H54 (cell line): ENCODE measurements at regions not wholly inside any gene's neighbourhood (a gene's known extent, or its start where the extent isn't known, plus 50 kb on each side); places are given as distances from the start of the nearest gene placed in this dataset.

Experiments
- DNase-seq: peaks from one replicate; pipeline ENCODE4 v3.0.0; 2011; ENCODE audit warnings: low spot score, mixed read lengths; ENCODE audit not compliant: insufficient read length
- FAIRE-seq: peaks from 3 replicates; lab custom pipeline; 2011; peaks lifted over from hg19 to GRCh38; lab: Jason Lieb, UNC
- POLR2A ChIP-seq: IDR thresholded peaks from 2 replicates; pipeline ENCODE4 v1.6.1; 2011; ENCODE audit warnings: low read depth, mild to moderate bottlenecking, low read length

GRCh38 chr5:98624145-98624880 is 149.2 kb upstream of the RGMB start:
- DNase-seq = no peak
- FAIRE-seq = peak; percentile 20
- no peak for TF ChIP-seq POLR2A

GRCh38 chr5:98627121-98627520 is 146.3 kb upstream of the RGMB start:
- no peak for DNase-seq
- TF ChIP-seq POLR2A = no peak
- FAIRE-seq = no peak

DNA sequence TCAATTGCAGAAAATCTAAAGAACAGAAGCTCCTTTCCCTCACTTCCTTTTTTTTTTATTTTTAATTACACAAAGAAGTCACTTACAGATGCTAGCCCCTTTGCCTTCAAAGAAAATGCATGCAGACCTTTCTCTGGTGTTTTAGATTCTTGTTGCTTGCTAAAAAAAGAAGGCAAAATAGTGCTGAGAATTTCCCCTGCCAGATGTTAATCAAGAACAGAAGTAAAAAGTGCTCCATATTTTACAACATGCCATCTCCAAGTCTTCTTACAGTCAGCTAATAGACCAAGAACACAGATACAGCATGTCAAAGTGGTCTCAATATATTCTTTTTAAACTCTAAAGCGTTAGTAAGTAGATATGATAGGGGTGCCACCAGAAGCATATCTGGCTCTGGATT is 142.8 kb upstream of the RGMB start:
- DNase-seq = no peak
- FAIRE-seq = peak; percentile 27
- no peak for TF ChIP-seq POLR2A

GRCh38 chr5:98631311-98632054 is 142.0 kb upstream of the RGMB start:
- TF ChIP-seq POLR2A = no peak
- peak; percentile 95 for FAIRE-seq
- peak; percentile 7 for DNase-seq

- FAIRE-seq (peak; percentile 33), DNase-seq (no peak)
- TF ChIP-seq POLR2A = no peak
Measured at GRCh38 chr5:98635656-98636055, 137.8 kb upstream of the RGMB start.

- FAIRE-seq = peak; percentile 41
- TF ChIP-seq POLR2A = no peak
- no peak for DNase-seq
Measured at GRCh38 chr5:98637116-98637515, 136.3 kb upstream of the RGMB start.

- TF ChIP-seq POLR2A = no peak
- FAIRE-seq = no peak
Measured at GRCh38 chr5:98637557-98637956, 135.9 kb upstream of the RGMB start.

GRCh38 chr5:98638111-98638510 is 135.4 kb upstream of the RGMB start:
- DNase-seq = no peak
- no peak for FAIRE-seq
- TF ChIP-seq POLR2A = no peak

More at GRCh38 chr5:98637557-98637956, 135.9 kb upstream of the RGMB start:
- no peak for DNase-seq

GRCh38 chr5:98638701-98639100 is 134.8 kb upstream of the RGMB start:
- FAIRE-seq = peak; percentile 43
- DNase-seq = no peak
- no peak for TF ChIP-seq POLR2A

- no peak for TF ChIP-seq POLR2A
- DNase-seq = no peak
- no peak for FAIRE-seq
Measured at GRCh38 chr5:98639274-98639673, 134.2 kb upstream of the RGMB start.

- FAIRE-seq (no peak), DNase-seq (no peak)
- no peak for TF ChIP-seq POLR2A
Measured at GRCh38 chr5:98641671-98642070, 131.8 kb upstream of the RGMB start.

GRCh38 chr5:98643569-98643968 is 129.9 kb upstream of the RGMB start:
- FAIRE-seq = peak; percentile 52
- no peak for DNase-seq
- no peak for TF ChIP-seq POLR2A

- FAIRE-seq (peak; percentile 61), DNase-seq (no peak)
- no peak for TF ChIP-seq POLR2A
Measured at GRCh38 chr5:98651715-98652114, 121.7 kb upstream of the RGMB start.

DNA sequence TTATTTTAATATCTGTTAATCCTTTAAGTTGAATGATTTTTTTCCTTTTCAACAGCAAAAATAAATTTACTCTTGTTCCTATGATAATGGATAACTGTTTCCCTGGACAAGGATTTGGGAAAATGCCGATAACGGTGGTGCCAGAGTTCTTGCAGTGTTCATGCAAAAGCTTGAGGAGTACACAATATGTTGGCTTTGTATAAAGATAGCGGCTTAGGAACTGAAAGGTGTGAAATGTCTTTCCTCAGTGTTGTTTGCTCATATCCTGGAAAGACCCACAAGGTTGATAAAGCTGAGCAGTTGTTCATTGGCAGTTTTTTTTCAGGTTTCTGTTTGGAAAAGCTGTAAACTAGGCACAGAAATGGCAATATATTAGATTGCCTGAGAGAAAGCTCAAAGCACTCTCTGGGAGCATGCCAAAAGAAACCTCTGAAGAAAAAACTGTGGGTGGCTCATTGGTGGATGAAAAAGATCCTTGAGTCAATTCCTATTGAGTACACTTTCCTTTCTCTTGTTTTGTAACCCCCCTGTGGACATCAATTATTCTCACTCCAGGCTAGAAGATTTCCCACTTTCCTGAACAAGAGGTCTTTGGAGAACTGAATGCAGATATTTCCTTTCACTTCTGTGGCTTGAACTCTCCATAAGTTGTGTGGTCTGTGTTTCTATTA is 117.2 kb upstream of the RGMB start:
- no peak for TF ChIP-seq POLR2A
- DNase-seq (no peak), FAIRE-seq (peak; percentile 23)

- no peak for FAIRE-seq
- no peak for TF ChIP-seq POLR2A
- DNase-seq = no peak
Measured at GRCh38 chr5:98656796-98657195, 116.7 kb upstream of the RGMB start.
